ENCODE measurements at regions not wholly inside any gene's neighbourhood (a gene's known extent, or its start where the extent isn't known, plus 50 kb on each side); places are given as distances from the start of the nearest gene placed in this dataset.

- no peak for TF ChIP-seq CTCF (IDR thresholded peaks at IDR 0.05; ENCODE audit: control insufficient read depth, extremely low read depth, insufficient read depth)
- DNase-seq (ENCODE audit: low read depth) = no peak
- H3K4me3 ChIP-seq (ENCODE audit: low read depth, low read length) = no peak overlapping the region
Measured at GRCh38 chr5:173781816-173782670, 106.1 kb upstream of the CPEB4 start.

- DNase-seq (ENCODE audit: low read depth) = no peak
- TF ChIP-seq CTCF (IDR thresholded peaks at IDR 0.05; ENCODE audit: control insufficient read depth, extremely low read depth, insufficient read depth) = no peak
- H3K4me3 ChIP-seq (ENCODE audit: low read depth, low read length) = no peak overlapping the region
Measured at GRCh38 chr5:173782671-173783101, 105.5 kb upstream of the CPEB4 start.

- no peak for TF ChIP-seq CTCF (IDR thresholded peaks at IDR 0.05; ENCODE audit: control insufficient read depth, extremely low read depth, insufficient read depth)
- H3K4me3 ChIP-seq (ENCODE audit: low read depth, low read length) = no peak overlapping the region
- no peak for DNase-seq (ENCODE audit: low read depth)
Measured at GRCh38 chr5:173783371-173783770, 104.8 kb upstream of the CPEB4 start.

- no peak for TF ChIP-seq CTCF (IDR thresholded peaks at IDR 0.05; ENCODE audit: control insufficient read depth, extremely low read depth, insufficient read depth)
- H3K4me3 ChIP-seq (ENCODE audit: low read depth, low read length) = no peak overlapping the region
- DNase-seq (ENCODE audit: low read depth) = no peak
Measured at GRCh38 chr5:173785400-173785799, 102.7 kb upstream of the CPEB4 start.

- no peak overlapping the region for H3K4me3 ChIP-seq (ENCODE audit: low read depth, low read length)
- TF ChIP-seq CTCF (IDR thresholded peaks at IDR 0.05; ENCODE audit: control insufficient read depth, extremely low read depth, insufficient read depth) = no peak
- no peak for DNase-seq (ENCODE audit: low read depth)
Measured at GRCh38 chr5:173785866-173786265, 102.3 kb upstream of the CPEB4 start.

- H3K4me3 ChIP-seq (ENCODE audit: low read depth, low read length) = no peak overlapping the region
- DNase-seq (ENCODE audit: low read depth) = no peak
- no peak for TF ChIP-seq CTCF (IDR thresholded peaks at IDR 0.05; ENCODE audit: control insufficient read depth, extremely low read depth, insufficient read depth)
Measured at GRCh38 chr5:173786286-173787187, 101.6 kb upstream of the CPEB4 start.
